Smooth muscle cell (in vitro differentiated cells): ENCODE measurements at regions not wholly inside any gene's neighbourhood (a gene's known extent, or its start where the extent isn't known, plus 50 kb on each side); places are given as distances from the start of the nearest gene placed in this dataset.

Experiments
- DNase-seq: peaks from one replicate; lab custom pipeline; 2025; ENCODE audit not compliant: unreplicated experiment; lab: John Stamatoyannopoulos, UW
- H2AFZ ChIP-seq: fragments of 200-600 bp; sonication (generic); 2 replicates; pipeline ENCODE4 v1.6.0; 2016; ENCODE audit warnings: antibody characterized with exemption, low read depth, mild to moderate bottlenecking
- H3F3A ChIP-seq: fragments of 200-600 bp; sonication (generic); 2 replicates; pipeline ENCODE4 v1.6.0; 2017; ENCODE audit warnings: antibody characterized with exemption, low read depth
- H3K27ac ChIP-seq: fragments of 200-600 bp; sonication (generic); 2 replicates; pipeline ENCODE4 v1.5.1; 2016; ENCODE audit warnings: low read depth, mild to moderate bottlenecking
- H3K27me3 ChIP-seq: fragments of 200-600 bp; sonication (generic); 2 replicates; pipeline ENCODE4 v1.6.1; 2016; ENCODE audit warnings: low read depth, mild to moderate bottlenecking
- H3K36me3 ChIP-seq: fragments of 200-600 bp; sonication (generic); 2 replicates; pipeline ENCODE4 v1.5.1; 2016; ENCODE audit warnings: low read depth
- H3K4me1 ChIP-seq: fragments of 200-600 bp; sonication (generic); 2 replicates; pipeline ENCODE4 v1.5.1; 2016; ENCODE audit warnings: low read depth
- H3K4me2 ChIP-seq: fragments of 200-600 bp; sonication (generic); 2 replicates; pipeline ENCODE4 v1.6.0; 2016; ENCODE audit warnings: mild to moderate bottlenecking
- H3K4me3 ChIP-seq: fragments of 200-600 bp; sonication (generic); 2 replicates; pipeline ENCODE4 v1.5.1; 2016; ENCODE audit warnings: mild to moderate bottlenecking
- H3K79me2 ChIP-seq: fragments of 200-600 bp; sonication (generic); 2 replicates; pipeline ENCODE4 v1.6.0; 2016; ENCODE audit warnings: low read depth, mild to moderate bottlenecking
- H3K9ac ChIP-seq: fragments of 200-600 bp; sonication (generic); 2 replicates; pipeline ENCODE4 v1.6.0; 2016; ENCODE audit warnings: low read depth
- H3K9me3 ChIP-seq: fragments of 200-600 bp; sonication (generic); replicated peaks from 2 replicates; pipeline ENCODE4 v1.5.1; 2016; ENCODE audit warnings: low read depth
- H4K20me1 ChIP-seq: fragments of 200-600 bp; sonication (generic); 2 replicates; pipeline ENCODE4 v1.6.0; 2016; ENCODE audit warnings: low read depth
- CTCF ChIP-seq: fragments of 200-600 bp; sonication (generic); IDR thresholded peaks from 2 replicates; pipeline ENCODE4 v1.5.1; 2017; ENCODE audit warnings: borderline replicate concordance, mild to moderate bottlenecking, antibody characterized with exemption; ENCODE audit not compliant: insufficient read depth, poor library complexity, severe bottlenecking
- WGBS: methylation state at CpG from one replicate; pipeline ENCODE4 v1.1.7; 2016; ENCODE audit warnings: low lambda C conversion rate; 5-methylcytosine and 5-hydroxymethylcytosine counted together

GRCh38 chr11:29527391-29527936 is 489.4 kb downstream of the KCNA4 start:
- H3K9me3 ChIP-seq: no peaks in the 10 kb centered on the region
- peak; percentile 29 for TF ChIP-seq CTCF
- no peaks in the 10 kb centered on the region for H3K4me1 ChIP-seq
- no peak overlapping the region for H3K4me2 ChIP-seq
- no peaks in the 10 kb centered on the region for H3F3A ChIP-seq
- H3K36me3 ChIP-seq: no peaks in the 10 kb centered on the region
- no peak overlapping the region for H2AFZ ChIP-seq
- H3K4me3 ChIP-seq: no peak overlapping the region
- H3K27me3 ChIP-seq: no peaks in the 10 kb centered on the region
- 45% methylated on average over 3 of the region's 3 CpGs for WGBS
- peak overlapping the region; percentile 47 for H3K27ac ChIP-seq
- H3K9ac ChIP-seq: no peak overlapping the region
- H4K20me1 ChIP-seq: no peaks in the 10 kb centered on the region
- no peaks in the 10 kb centered on the region for H3K79me2 ChIP-seq
- no peak for DNase-seq

- Histone ChIP-seq H3K4me2 (no peak overlapping the region), H3K36me3 (no peaks in the 10 kb centered on the region), H3K9ac (no peak overlapping the region), H3K27me3 (no peaks in the 10 kb centered on the region), H3K4me3 (no peak overlapping the region), H3K27ac (peak overlapping the region; percentile 47), H4K20me1 (no peaks in the 10 kb centered on the region), H3K79me2 (no peaks in the 10 kb centered on the region), H3K9me3 (no peaks in the 10 kb centered on the region), H3K4me1 (no peaks in the 10 kb centered on the region), H3F3A (no peaks in the 10 kb centered on the region), H2AFZ (no peak overlapping the region)
- 51% methylated on average over 5 of the region's 5 CpGs for WGBS
- no peak for DNase-seq
- peak; percentile 41 for TF ChIP-seq CTCF
Observed at GRCh38 chr11:29518389-29519174, 498.2 kb downstream of the KCNA4 start.

DNA sequence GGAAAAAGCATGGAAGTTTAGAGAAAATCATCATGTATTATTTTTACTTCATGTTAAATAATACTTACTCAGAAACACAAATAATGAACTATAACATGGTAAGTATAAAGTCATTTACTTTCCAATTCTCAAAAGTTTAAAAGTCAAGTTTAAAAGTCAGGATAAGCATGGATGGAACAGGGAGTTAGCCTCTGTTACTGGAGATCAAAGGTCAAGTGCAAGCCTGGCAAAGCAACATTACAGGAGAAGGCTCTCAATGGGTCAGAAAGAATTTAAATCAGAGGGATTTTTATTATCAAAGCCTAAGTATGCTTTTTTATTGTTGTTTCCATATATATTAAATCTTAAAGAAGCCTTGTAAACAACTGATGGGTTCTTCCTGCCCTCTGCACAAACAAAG is 505.4 kb downstream of the KCNA4 start:
- H3K79me2 ChIP-seq: no peaks in the 10 kb centered on the region
- H3K27ac ChIP-seq: no peak overlapping the region
- H2AFZ ChIP-seq: no peak overlapping the region
- no peaks in the 10 kb centered on the region for H4K20me1 ChIP-seq
- H3K9me3 ChIP-seq: no peaks in the 10 kb centered on the region
- no peaks in the 10 kb centered on the region for H3K36me3 ChIP-seq
- no peak overlapping the region for H3K4me2 ChIP-seq
- H3K9ac ChIP-seq: no peak overlapping the region
- TF ChIP-seq CTCF: no peak
- no peak overlapping the region for H3K4me3 ChIP-seq
- H3K4me1 ChIP-seq: no peaks in the 10 kb centered on the region
- H3F3A ChIP-seq: no peaks in the 10 kb centered on the region
- H3K27me3 ChIP-seq: no peaks in the 10 kb centered on the region
- no peak for DNase-seq

- no peaks in the 10 kb centered on the region for H4K20me1 ChIP-seq
- H3K9me3 ChIP-seq: no peaks in the 10 kb centered on the region
- no peaks in the 10 kb centered on the region for H3F3A ChIP-seq
- no peak for TF ChIP-seq CTCF
- H3K27ac ChIP-seq: no peak overlapping the region
- DNase-seq: no peak
- H3K4me1 ChIP-seq: no peaks in the 10 kb centered on the region
- H3K9ac ChIP-seq: no peak overlapping the region
- H3K27me3 ChIP-seq: no peaks in the 10 kb centered on the region
- H3K79me2 ChIP-seq: no peaks in the 10 kb centered on the region
- H3K4me3 ChIP-seq: no peak overlapping the region
- H3K36me3 ChIP-seq: no peaks in the 10 kb centered on the region
- H2AFZ ChIP-seq: no peak overlapping the region
- no peak overlapping the region for H3K4me2 ChIP-seq
Observed at GRCh38 chr11:29507376-29507775, 509.5 kb downstream of the KCNA4 start.
